ENCODE measurements at regions not wholly inside any gene's neighbourhood (a gene's known extent, or its start where the extent isn't known, plus 50 kb on each side); places are given as distances from the start of the nearest gene placed in this dataset.
A peak's percentile ranks its signal among the peaks of the same experiment; 100 is the strongest.

DNA sequence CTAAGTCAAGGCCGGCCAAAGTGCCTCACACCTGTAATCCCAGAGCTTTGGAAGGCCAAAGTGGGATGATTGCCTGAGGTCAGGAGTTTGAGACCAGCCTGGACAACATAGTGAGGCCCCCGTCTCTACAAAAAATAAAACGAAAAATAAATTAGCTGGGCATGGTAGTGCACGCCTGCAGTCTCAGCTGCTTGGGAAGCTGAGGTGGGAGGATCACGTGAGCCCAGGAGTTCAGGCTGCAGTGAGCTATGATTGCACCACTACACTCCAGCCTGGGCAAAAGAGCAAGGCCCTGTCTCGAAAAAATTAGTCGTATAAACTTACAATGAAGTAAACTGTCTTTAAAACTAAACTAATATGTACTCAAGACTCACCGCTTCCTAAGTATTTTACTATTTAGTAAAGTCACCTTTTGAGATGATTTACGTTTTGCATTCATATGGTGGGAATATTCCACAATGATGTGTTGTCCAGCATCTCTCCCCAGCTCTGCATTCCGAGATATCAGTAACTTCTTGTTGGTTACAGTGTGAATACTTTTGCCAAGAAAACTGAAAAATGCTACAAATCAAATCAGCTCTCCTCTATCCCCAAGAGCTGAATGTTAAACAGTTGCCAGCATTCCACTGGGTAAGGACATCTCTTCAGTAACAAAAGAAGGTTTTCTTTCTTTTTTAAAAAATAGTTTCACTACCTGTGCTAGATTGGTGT lies 84.9 kb upstream of the C21orf91 start:
- peaks cover 5% of the 10 kb centered on the region for H3K27me3 Mint-ChIP-seq (ENCODE audit: insufficient read depth)
- no peak overlapping the region for H3K4me3 Mint-ChIP-seq
- H3K4me1 Mint-ChIP-seq (ENCODE audit: low read depth) = peaks cover 7% of the 10 kb centered on the region
- TF ChIP-seq CTCF (IDR thresholded peaks at IDR 0.05) = no peak
- no peaks in the 10 kb centered on the region; the same call in 1 of the 2 replicates for H3K9me3 Mint-ChIP-seq
- no peaks in the 10 kb centered on the region for H3K36me3 Mint-ChIP-seq (ENCODE audit: low read depth)
- no peak for DNase-seq
- H3K27ac Mint-ChIP-seq = no peak overlapping the region

DNA sequence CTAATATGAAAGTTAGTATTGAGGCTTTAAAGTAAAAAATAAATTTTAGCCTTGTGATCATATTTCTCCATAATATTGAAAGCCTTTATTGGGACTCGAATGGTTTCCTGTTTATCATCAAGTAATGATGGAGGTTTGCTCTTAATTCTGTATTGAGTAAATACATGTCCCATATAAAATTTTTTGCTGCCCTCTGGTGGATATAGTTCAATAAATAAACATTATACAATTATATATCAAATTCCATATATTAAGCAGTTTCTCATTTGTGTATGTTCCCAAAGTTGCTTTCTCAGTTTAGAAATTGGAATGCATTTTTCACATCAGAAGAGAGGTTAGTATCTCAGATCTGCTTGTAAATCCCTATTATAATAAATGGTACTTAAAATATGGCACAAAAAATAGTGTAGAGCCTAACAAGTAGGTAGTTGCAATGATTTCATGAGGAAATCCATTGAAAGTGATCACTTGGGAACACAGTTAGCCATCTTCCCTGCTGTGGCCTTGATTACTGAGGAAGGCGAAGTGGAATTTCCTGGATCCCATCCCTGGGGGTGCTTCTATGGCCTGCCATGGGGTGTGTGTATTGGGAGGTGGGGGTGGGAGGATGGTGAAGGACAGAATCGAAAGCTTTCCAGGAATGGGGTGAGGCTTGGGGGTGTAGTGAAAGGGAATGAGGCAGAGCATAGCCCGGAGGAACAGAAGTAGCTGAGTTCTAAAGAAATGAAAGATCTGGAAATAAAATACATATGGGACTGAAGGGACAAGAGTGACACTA lies 84.1 kb upstream of the C21orf91 start:
- peak; percentile 80 for TF ChIP-seq CTCF (IDR thresholded peaks at IDR 0.05)

GRCh38 chr21:17901458-17902079 lies 82.4 kb upstream of the C21orf91 start:
- TF ChIP-seq CTCF (IDR thresholded peaks at IDR 0.05) = no peak
- Mint-ChIP-seq H3K36me3 (ENCODE audit: low read depth) (no peaks in the 10 kb centered on the region), H3K4me1 (ENCODE audit: low read depth) (peaks cover 7% of the 10 kb centered on the region), H3K9me3 (no peaks in the 10 kb centered on the region; the same call in 1 of the 2 replicates), H3K27me3 (ENCODE audit: insufficient read depth) (peaks cover 11% of the 10 kb centered on the region), H3K4me3 (no peak overlapping the region), H3K27ac (no peak overlapping the region)
- no peak for DNase-seq

More for the DNA sequence above, 84.1 kb upstream of the C21orf91 start:
- Mint-ChIP-seq H3K27ac (no peak overlapping the region), H3K27me3 (ENCODE audit: insufficient read depth) (peaks cover 5% of the 10 kb centered on the region), H3K4me1 (ENCODE audit: low read depth) (peaks cover 7% of the 10 kb centered on the region), H3K9me3 (no peaks in the 10 kb centered on the region; the same call in 1 of the 2 replicates), H3K4me3 (no peak overlapping the region), H3K36me3 (ENCODE audit: low read depth) (no peaks in the 10 kb centered on the region)
- DNase-seq = peak; percentile 32

GRCh38 chr21:17900990-17901385 lies 81.8 kb upstream of the C21orf91 start:
- no peaks in the 10 kb centered on the region for H3K36me3 Mint-ChIP-seq (ENCODE audit: low read depth)
- H3K4me1 Mint-ChIP-seq (ENCODE audit: low read depth) = peaks cover 7% of the 10 kb centered on the region
- peaks cover 14% of the 10 kb centered on the region for H3K27me3 Mint-ChIP-seq (ENCODE audit: insufficient read depth)
- H3K4me3 Mint-ChIP-seq = no peak overlapping the region
- no peaks in the 10 kb centered on the region; the same call in 1 of the 2 replicates for H3K9me3 Mint-ChIP-seq
- no peak overlapping the region for H3K27ac Mint-ChIP-seq
- TF ChIP-seq CTCF (IDR thresholded peaks at IDR 0.05) = no peak
- DNase-seq = no peak

- no peaks in the 10 kb centered on the region; the same call in 1 of the 2 replicates for H3K9me3 Mint-ChIP-seq
- peaks cover 7% of the 10 kb centered on the region for H3K4me1 Mint-ChIP-seq (ENCODE audit: low read depth)
- peaks cover 11% of the 10 kb centered on the region for H3K27me3 Mint-ChIP-seq (ENCODE audit: insufficient read depth)
- no peak overlapping the region for H3K27ac Mint-ChIP-seq
- DNase-seq = no peak
- H3K36me3 Mint-ChIP-seq (ENCODE audit: low read depth) = no peaks in the 10 kb centered on the region
- no peak for TF ChIP-seq CTCF (IDR thresholded peaks at IDR 0.05)
- H3K4me3 Mint-ChIP-seq = no peak overlapping the region
These were observed 81.3 kb upstream of the C21orf91 start for GRCh38 chr21:17900281-17900989.

Data from HFFc6 (cell line).